Spleen (tissue), 11 donors: ENCODE measurements at regions not wholly inside any gene's neighbourhood (a gene's known extent, or its start where the extent isn't known, plus 50 kb on each side); places are given as distances from the start of the nearest gene placed in this dataset.

ENCODE experiments used
- DNase-seq: peaks from one replicate; pipeline ENCODE4 v3.0.0-alpha.2; 2020
- H3K27ac ChIP-seq, 8 donors: fragments of 200-600 bp; sonication (generic) in 7 of 8; 1 replicate in 4 of 8; 2 replicates in 4 of 8; pipeline versions ENCODE4 v1.5.0 to v1.8.0; 2016 to 2021; ENCODE audit warnings: inconsistent platforms in 4 of 8, mild to moderate bottlenecking in 4 of 8, moderate library complexity in 1 of 8
- H3K27me3 ChIP-seq, 7 donors: fragments of 200-600 bp; sonication (generic) in 6 of 7; replicated peaks in 1 of 7; 1 replicate in 4 of 7; 2 replicates in 3 of 7; pipeline versions ENCODE4 v1.5.0 to v1.8.0; 2016 to 2021; ENCODE audit warnings: inconsistent platforms in 3 of 7, mild to moderate bottlenecking in 1 of 7
- H3K36me3 ChIP-seq, 6 donors: fragments of 200-600 bp; sonication (generic) in 5 of 6; 1 replicate in 4 of 6; 2 replicates in 2 of 6; pipeline versions ENCODE4 v1.5.0 to v1.8.0; 2016 to 2021; ENCODE audit warnings: inconsistent platforms in 2 of 6
- H3K4me1 ChIP-seq, 6 donors: fragments of 200-600 bp; sonication (generic) in 5 of 6; 1 replicate in 3 of 6; 2 replicates in 3 of 6; pipeline versions ENCODE4 v1.5.0 to v1.8.0; 2016 to 2021; ENCODE audit warnings: inconsistent platforms in 3 of 6
- H3K4me3 ChIP-seq, 8 donors: fragments of 200-600 bp; sonication (generic) in 7 of 8; 1 replicate in 4 of 8; 2 replicates in 4 of 8; pipeline versions ENCODE4 v1.5.0 to v1.8.0; 2016 to 2021; ENCODE audit warnings: inconsistent platforms in 4 of 8, mild to moderate bottlenecking in 4 of 8, moderate library complexity in 2 of 8
- H3K9me3 ChIP-seq, 8 donors: fragments of 200-600 bp; sonication (generic) in 7 of 8; 1 replicate in 4 of 8; 2 replicates in 4 of 8; pipeline versions ENCODE4 v1.5.0 to v1.8.0; 2016 to 2021; ENCODE audit warnings: inconsistent platforms in 4 of 8
- CTCF ChIP-seq, 11 experiments: fragments of 200-600 bp in 7 of 11; fragments of 450-650 bp in 4 of 11; sonication (generic) in 4 of 11; IDR thresholded peaks in 8 of 11; conservative IDR thresholded peaks in 3 of 11; 1 replicate in 7 of 11; 2 replicates in 4 of 11; pipeline versions ENCODE4 v1.4.0 to v1.8.0; 2016 to 2021; ENCODE audit warnings: antibody characterized with exemption in 11 of 11, inconsistent platforms in 4 of 11, mild to moderate bottlenecking in 1 of 11
- POLR2A ChIP-seq, 3 donors: fragments of 450-650 bp; IDR thresholded peaks; one replicate each; pipeline ENCODE4 v1.5.1; 2017; ENCODE audit warnings: antibody characterized with exemption in 3 of 3, mild to moderate bottlenecking in 1 of 3
- POLR2AphosphoS5 ChIP-seq, 3 donors: sonication (generic); formaldehyde crosslinking; IDR thresholded peaks; one replicate each; pipeline ENCODE4 v1.5.1; 2017; ENCODE audit warnings: antibody characterized with exemption in 3 of 3
- WGBS, 5 donors: extraction: QIAGEN DNeasy Blood & Tissue Kit in 3 of 5; methylation state at CpG; one replicate each; pipeline versions ENCODE4 v1.1.5 to v1.1.7; 2013 to 2018; 5-methylcytosine and 5-hydroxymethylcytosine counted together
- intact Hi-C: fragments of 100-400 bp; cut with DNase I; formaldehyde crosslinking; loops from one replicate; pipeline ENCODE4 v1.15.0; 2023; ENCODE audit warnings: low total_unique reads
- donor health status: healthy with polysubstance abuse.
- donor health status: DM: no; HTN: no; CAD: no; lungs with moderate emphysema.
- donor health status: DM: no; HTN: no; CAD: no.
- donor health status: Bipolar disorder and iron deficiency.
- donor health status: healthy.
- donor health status: DM: no; HTN: no; CAD: no.
- donor health status: DM: yes; HTN: yes; CAD: no.

GRCh38 chr2:146754606-146755005 lies 1090.2 kb upstream of the ACVR2A start:
- no peaks in the 10 kb centered on the region for H3K4me1 ChIP-seq
- no peaks in the 10 kb centered on the region for H3K27me3 ChIP-seq
- no peaks in the 10 kb centered on the region for H3K36me3 ChIP-seq
- no peak for TF ChIP-seq POLR2A (IDR thresholded peaks at IDR 0.05)
- no peak for TF ChIP-seq POLR2AphosphoS5 (IDR thresholded peaks at IDR 0.05)
- no peak for TF ChIP-seq CTCF (IDR thresholded peaks at IDR 0.05 in 8 of 11, conservative IDR thresholded peaks at IDR 0.05 in 3 of 11)
- DNase-seq = no peak
- no peaks in the 10 kb centered on the region for H3K9me3 ChIP-seq
- intact Hi-C loops = no loop called here
- H3K4me3 ChIP-seq = no peak overlapping the region
- no peak overlapping the region for H3K27ac ChIP-seq
- WGBS, 5 donors = 79 to 88% (median 80%) methylated on average over 4 of the region's 4 CpGs

- WGBS, 5 donors = 73 to 94% (median 75%) methylated on average over 3 of the region's 3 CpGs
- TF ChIP-seq POLR2AphosphoS5 (IDR thresholded peaks at IDR 0.05) (no peak), POLR2A (IDR thresholded peaks at IDR 0.05) (no peak), CTCF (IDR thresholded peaks at IDR 0.05 in 8 of 11, conservative IDR thresholded peaks at IDR 0.05 in 3 of 11) (no peak)
- intact Hi-C loops = no loop called here
- no peaks in the 10 kb centered on the region for H3K4me1 ChIP-seq
- no peak overlapping the region for H3K4me3 ChIP-seq
- no peak overlapping the region for H3K27ac ChIP-seq
- DNase-seq = no peak
- H3K36me3 ChIP-seq = no peaks in the 10 kb centered on the region
- H3K9me3 ChIP-seq = no peaks in the 10 kb centered on the region
- H3K27me3 ChIP-seq = no peaks in the 10 kb centered on the region
Measured at GRCh38 chr2:146748046-146748445, 1096.8 kb upstream of the ACVR2A start.

GRCh38 chr2:146741260-146741659 lies 1103.6 kb upstream of the ACVR2A start:
- intact Hi-C loops = no loop called here
- TF ChIP-seq POLR2A (IDR thresholded peaks at IDR 0.05) (no peak), POLR2AphosphoS5 (IDR thresholded peaks at IDR 0.05) (no peak), CTCF (IDR thresholded peaks at IDR 0.05 in 8 of 11, conservative IDR thresholded peaks at IDR 0.05 in 3 of 11) (no peak)
- no peaks in the 10 kb centered on the region for H3K4me1 ChIP-seq
- no peak for DNase-seq
- H3K27ac ChIP-seq = no peak overlapping the region
- H3K4me3 ChIP-seq = no peak overlapping the region
- H3K27me3 ChIP-seq = no peaks in the 10 kb centered on the region
- H3K9me3 ChIP-seq = no peaks in the 10 kb centered on the region
- H3K36me3 ChIP-seq = no peaks in the 10 kb centered on the region
- WGBS, 5 donors = 68 to 77% (median 72%) methylated on average over 4 of the region's 4 CpGs

GRCh38 chr2:146734821-146735190 lies 1110.0 kb upstream of the ACVR2A start:
- intact Hi-C loops = loop anchor here (10.0 kb wide), 1 partner anchor 1170 kb away; no protein-coding TSS in a partner anchor
- H3K27ac ChIP-seq = no peak overlapping the region
- H3K27me3 ChIP-seq = no peaks in the 10 kb centered on the region
- TF ChIP-seq POLR2A (IDR thresholded peaks at IDR 0.05) = no peak
- no peak for TF ChIP-seq POLR2AphosphoS5 (IDR thresholded peaks at IDR 0.05)
- no peak for TF ChIP-seq CTCF (IDR thresholded peaks at IDR 0.05 in 8 of 11, conservative IDR thresholded peaks at IDR 0.05 in 3 of 11)
- 65 to 88% (median 77%) methylated on average over 3 of the region's 3 CpGs for WGBS, 5 donors
- no peaks in the 10 kb centered on the region for H3K9me3 ChIP-seq
- no peak overlapping the region for H3K4me3 ChIP-seq
- H3K36me3 ChIP-seq = no peaks in the 10 kb centered on the region
- no peaks in the 10 kb centered on the region for H3K4me1 ChIP-seq
- DNase-seq = no peak
